KMS-11 (cell line): ENCODE measurements at regions not wholly inside any gene's neighbourhood (a gene's known extent, or its start where the extent isn't known, plus 50 kb on each side); places are given as distances from the start of the nearest gene placed in this dataset.

Experiments used
- H2AFZ ChIP-seq: fragments of 200-600 bp; sonication (generic); 2 replicates; pipeline ENCODE4 v1.6.1; 2016; ENCODE audit warnings: antibody characterized with exemption, mixed run types, low read depth
- H3K27ac ChIP-seq: fragments of 200-600 bp; sonication (generic); 2 replicates; pipeline ENCODE4 v1.6.1; 2016; ENCODE audit warnings: mild to moderate bottlenecking, mixed run types
- H3K27me3 ChIP-seq: fragments of 200-600 bp; sonication (generic); 2 replicates; pipeline ENCODE4 v1.6.1; 2017; ENCODE audit warnings: mild to moderate bottlenecking, low read depth, mixed run types, moderate library complexity; ENCODE audit not compliant: insufficient read depth
- H3K36me3 ChIP-seq: fragments of 200-600 bp; sonication (generic); 2 replicates; pipeline ENCODE4 v1.6.1; 2017; ENCODE audit warnings: mild to moderate bottlenecking, mixed run types; ENCODE audit not compliant: insufficient read depth
- H3K4me1 ChIP-seq: fragments of 200-600 bp; sonication (generic); 2 replicates; pipeline ENCODE4 v1.6.1; 2016; ENCODE audit warnings: mild to moderate bottlenecking, low read depth, mixed run types; ENCODE audit not compliant: poor library complexity, severe bottlenecking
- H3K4me2 ChIP-seq: fragments of 200-600 bp; sonication (generic); 2 replicates; pipeline ENCODE4 v1.7.0; 2016; ENCODE audit warnings: mild to moderate bottlenecking, mixed run types
- H3K4me3 ChIP-seq: fragments of 200-600 bp; sonication (generic); IDR thresholded peaks from 2 replicates; pipeline ENCODE4 v1.6.1; 2017; ENCODE audit warnings: low read depth, low read length, mixed read lengths; ENCODE audit not compliant: insufficient read depth
- H3K79me2 ChIP-seq: fragments of 200-600 bp; sonication (generic); 2 replicates; pipeline ENCODE4 v1.6.1; 2016; ENCODE audit warnings: low read depth, mixed run types; ENCODE audit not compliant: insufficient read depth
- H3K9ac ChIP-seq: fragments of 200-600 bp; sonication (generic); 2 replicates; pipeline ENCODE4 v1.6.1; 2016; ENCODE audit warnings: mild to moderate bottlenecking, mixed run types
- H4K20me1 ChIP-seq: fragments of 200-600 bp; sonication (generic); 2 replicates; pipeline ENCODE4 v1.6.1; 2016; ENCODE audit warnings: mild to moderate bottlenecking, mixed run types; ENCODE audit not compliant: insufficient read depth
- CTCF ChIP-seq: fragments of 200-600 bp; sonication (generic); conservative IDR thresholded peaks from 2 replicates; pipeline ENCODE4 v1.6.1; 2017; ENCODE audit warnings: low read depth, mild to moderate bottlenecking, antibody characterized with exemption, low read length, moderate library complexity, mixed read lengths

- Histone ChIP-seq H3K27me3 (no peaks in the 10 kb centered on the region), H3K4me2 (peak overlapping the region; percentile 81), H3K4me1 (peaks cover 44% of the 10 kb centered on the region), H4K20me1 (no peaks in the 10 kb centered on the region), H3K9ac (peak overlapping the region; percentile 50; the same call in 1 of the 2 replicates), H3K27ac (peak overlapping the region; percentile 86), H3K36me3 (no peaks in the 10 kb centered on the region), H3K4me3 (no peak overlapping the region), H3K79me2 (no peaks in the 10 kb centered on the region), H2AFZ (peak overlapping the region; percentile 49)
- no peak for TF ChIP-seq CTCF
Observed at GRCh38 chr11:104705490-104706190, 192.6 kb downstream of the CASP12 start.

DNA sequence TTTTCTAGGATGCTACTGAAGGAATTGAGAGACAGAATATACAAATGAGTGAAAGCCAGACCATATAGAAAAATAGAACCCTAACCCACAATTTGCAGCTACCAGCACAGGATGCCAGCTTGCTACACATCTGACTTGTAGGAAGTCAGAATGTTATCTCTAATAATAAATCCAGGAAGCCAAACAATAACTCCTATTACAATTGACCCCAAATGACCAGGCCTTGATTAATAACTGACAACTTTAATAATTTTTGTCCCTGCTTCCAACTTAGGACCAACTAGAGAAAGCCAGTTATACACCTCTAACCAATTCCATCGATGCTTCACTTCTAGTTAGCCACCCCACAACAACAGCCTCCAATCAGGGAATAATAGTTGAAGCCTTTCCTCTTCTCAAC is 193.4 kb downstream of the CASP12 start:
- Histone ChIP-seq H3K79me2 (no peaks in the 10 kb centered on the region), H3K27ac (peak overlapping the region; percentile 86), H3K4me2 (peak overlapping the region; percentile 81), H2AFZ (peak overlapping the region; percentile 49), H3K27me3 (no peaks in the 10 kb centered on the region), H3K9ac (peak overlapping the region; percentile 50; the same call in 1 of the 2 replicates), H3K4me1 (peaks cover 52% of the 10 kb centered on the region), H3K36me3 (no peaks in the 10 kb centered on the region), H4K20me1 (no peaks in the 10 kb centered on the region), H3K4me3 (no peak overlapping the region)
- no peak for TF ChIP-seq CTCF

GRCh38 chr11:104704146-104704830 is 194.0 kb downstream of the CASP12 start:
- H3K27ac ChIP-seq, result peak overlapping the region; percentile 86
- H2AFZ ChIP-seq, result peak overlapping the region; percentile 18; the same call in 1 of the 2 replicates
- H3K4me3 ChIP-seq, result no peak overlapping the region
- no peaks in the 10 kb centered on the region for H3K79me2 ChIP-seq
- H3K36me3 ChIP-seq, result no peaks in the 10 kb centered on the region
- no peak for TF ChIP-seq CTCF
- peaks cover 58% of the 10 kb centered on the region for H3K4me1 ChIP-seq
- H3K27me3 ChIP-seq, result no peaks in the 10 kb centered on the region
- no peaks in the 10 kb centered on the region for H4K20me1 ChIP-seq
- H3K9ac ChIP-seq, result peak overlapping the region; percentile 50; the same call in 1 of the 2 replicates
- peak overlapping the region; percentile 81 for H3K4me2 ChIP-seq

DNA sequence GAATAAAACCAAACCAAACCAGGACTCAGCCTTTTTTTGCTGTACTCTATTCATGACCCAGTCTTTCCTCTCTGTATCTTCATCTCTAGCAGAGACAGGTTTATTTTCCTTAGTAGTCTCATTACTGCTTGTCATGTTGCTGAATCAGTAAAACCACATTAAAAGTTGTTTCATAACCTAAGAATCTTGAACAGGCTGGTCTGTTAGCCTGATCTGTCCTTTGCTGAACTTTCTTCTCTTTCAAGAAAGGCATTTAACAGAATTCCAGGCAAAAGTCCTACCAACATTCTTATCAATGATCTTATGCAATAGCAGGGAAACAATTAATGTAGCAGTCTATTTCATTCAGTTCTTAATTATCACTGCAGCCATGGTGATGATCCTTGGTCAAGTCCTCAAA is 197.7 kb downstream of the CASP12 start:
- H3K4me1 ChIP-seq, result peaks cover 49% of the 10 kb centered on the region
- peak overlapping the region; percentile 6; the same call in 1 of the 2 replicates for H3K9ac ChIP-seq
- no peaks in the 10 kb centered on the region for H3K79me2 ChIP-seq
- peak overlapping the region; percentile 36; the same call in 1 of the 2 replicates for H2AFZ ChIP-seq
- H4K20me1 ChIP-seq, result no peaks in the 10 kb centered on the region
- H3K4me2 ChIP-seq, result peak overlapping the region; percentile 54
- H3K27me3 ChIP-seq, result no peaks in the 10 kb centered on the region
- H3K27ac ChIP-seq, result peak overlapping the region; percentile 54
- no peak overlapping the region for H3K4me3 ChIP-seq
- H3K36me3 ChIP-seq, result no peaks in the 10 kb centered on the region
- TF ChIP-seq CTCF, result no peak
